H1 (cell line): ENCODE measurements at regions not wholly inside any gene's neighbourhood (a gene's known extent, or its start where the extent isn't known, plus 50 kb on each side); places are given as distances from the start of the nearest gene placed in this dataset.

Experiments used
- CTCF ChIA-PET: fragments of 300-600 bp; sonication (Branson Sonifier 250); formaldehyde crosslinking; loops from one replicate; lab custom pipeline; 2021; ENCODE audit not compliant: partially characterized antibody; lab: Charles Lee
- POLR2A ChIA-PET: fragments of 300-600 bp; sonication (Branson Sonifier 250); formaldehyde crosslinking; loops from one replicate; lab custom pipeline; 2021; ENCODE audit warnings: inconsistent platforms; ENCODE audit not compliant: partially characterized antibody; lab: Charles Lee
- DNase-seq, 2 experiments: peaks; one replicate each; pipeline versions ENCODE4 v3.0.0 to v3.0.0-alpha.2; 2010 to 2022; ENCODE audit warnings: low spot score in 2 of 2, low read depth in 1 of 2, mixed read lengths in 1 of 2
- FAIRE-seq: peaks from 2 replicates; lab custom pipeline; 2011; peaks lifted over from hg19 to GRCh38; lab: Jason Lieb, UNC
- H2AFZ ChIP-seq: 2 replicates; pipeline ENCODE4 v1.8.1; 2012; ENCODE audit warnings: low read length, inconsistent platforms
- H2AK5ac ChIP-seq: 2 replicates; pipeline ENCODE4 v1.6.1; 2013; ENCODE audit warnings: low read depth, low read length
- H2BK120ac ChIP-seq: replicated peaks from 2 replicates; pipeline ENCODE3; 2013; ENCODE audit warnings: low read depth, low read length, inconsistent platforms
- H2BK12ac ChIP-seq: 2 replicates; pipeline ENCODE4 v1.6.1; 2013; ENCODE audit warnings: low read depth, low read length
- H2BK15ac ChIP-seq: 2 replicates; pipeline ENCODE4 v1.6.1; 2013; ENCODE audit warnings: low read length
- H2BK20ac ChIP-seq: 2 replicates; pipeline ENCODE4 v1.6.1; 2013; ENCODE audit warnings: low read length
- H2BK5ac ChIP-seq: 2 replicates; pipeline ENCODE4 v1.6.1; 2013; ENCODE audit warnings: low read depth, low read length
- H3K14ac ChIP-seq: 2 replicates; pipeline ENCODE4 v1.6.1; 2013; ENCODE audit warnings: inconsistent platforms; ENCODE audit not compliant: insufficient read length
- H3K18ac ChIP-seq: 2 replicates; pipeline ENCODE4 v1.6.1; 2013; ENCODE audit warnings: low read length; ENCODE audit errors: extremely low read depth
- H3K23ac ChIP-seq: 2 replicates; pipeline ENCODE4 v1.6.1; 2013; ENCODE audit warnings: inconsistent platforms; ENCODE audit not compliant: insufficient read length
- H3K23me2 ChIP-seq: 2 replicates; pipeline ENCODE4 v1.6.1; 2013; ENCODE audit warnings: low read depth, low read length
- H3K27ac ChIP-seq: 2 replicates; pipeline ENCODE4 v1.6.1; 2011; ENCODE audit warnings: low read depth, low read length, inconsistent platforms
- H3K27me3 ChIP-seq, 4 experiments: replicated peaks in 1 of 4; 1 replicate in 1 of 4; 2 replicates in 3 of 4; pipeline versions ENCODE4 v1.6.1 to v1.8.1; 2011 to 2013; ENCODE audit warnings: low read length in 3 of 4, mild to moderate bottlenecking in 3 of 4, inconsistent platforms in 2 of 4, mixed read lengths in 2 of 4, moderate library complexity in 1 of 4; ENCODE audit not compliant: control insufficient read depth in 3 of 4, insufficient read depth in 3 of 4; ENCODE audit errors: extremely low read depth in 1 of 4
- H3K36me3 ChIP-seq, 4 experiments: 2 replicates each; pipeline versions ENCODE4 v1.6.1 to v1.8.1; 2011 to 2013; ENCODE audit warnings: mild to moderate bottlenecking in 4 of 4, low read length in 3 of 4, moderate library complexity in 2 of 4, control low read depth in 1 of 4, inconsistent platforms in 1 of 4; ENCODE audit not compliant: insufficient read depth in 4 of 4, control insufficient read depth in 2 of 4
- H3K4ac ChIP-seq: replicated peaks from 2 replicates; pipeline ENCODE3; 2013; ENCODE audit warnings: low read length, low read depth, mixed read lengths, inconsistent platforms; ENCODE audit not compliant: insufficient read length
- H3K4me1 ChIP-seq, 4 experiments: replicated peaks in 1 of 4; 1 replicate in 1 of 4; 2 replicates in 3 of 4; pipeline versions ENCODE4 v1.6.1 to v1.8.1; 2011 to 2013; ENCODE audit warnings: low read length in 3 of 4, inconsistent platforms in 2 of 4, mixed read lengths in 1 of 4; ENCODE audit not compliant: insufficient read depth in 4 of 4, control insufficient read depth in 3 of 4
- H3K4me2 ChIP-seq, 2 experiments: 2 replicates each; pipeline versions ENCODE4 v1.6.1 to v1.8.1; 2011 to 2013; ENCODE audit warnings: low read depth in 2 of 2, low read length in 2 of 2, control low read depth in 1 of 2, inconsistent platforms in 1 of 2, mild to moderate bottlenecking in 1 of 2; ENCODE audit not compliant: insufficient read depth in 1 of 2
- H3K4me3 ChIP-seq, 4 experiments: fragments of 200-600, 300-600 bp in 1 of 4; sonication (generic), shearing (Covaris generic), sonication (Bioruptor Twin) in 1 of 4; 2 replicates each; pipeline versions ENCODE4 v1.5.1 to v1.8.1; 2011 to 2016; ENCODE audit warnings: low read length in 4 of 4, low read depth in 3 of 4, control low read depth in 2 of 4, inconsistent platforms in 2 of 4, mild to moderate bottlenecking in 2 of 4, mixed read lengths in 1 of 4, moderate library complexity in 1 of 4; ENCODE audit not compliant: insufficient read depth in 2 of 4; ENCODE audit errors: extremely low read depth in 1 of 4
- H3K56ac ChIP-seq: replicated peaks from 2 replicates; pipeline ENCODE3; 2013; ENCODE audit warnings: low read depth, mild to moderate bottlenecking, mixed read lengths, low read length, inconsistent platforms; ENCODE audit not compliant: insufficient read length
- H3K79me1 ChIP-seq: 2 replicates; pipeline ENCODE4 v1.6.1; 2013; ENCODE audit warnings: low read depth, low read length, control low read depth
- H3K79me2 ChIP-seq, 2 experiments: 2 replicates each; pipeline versions ENCODE4 v1.6.1 to v1.8.1; 2012 to 2013; ENCODE audit warnings: low read length in 2 of 2, mild to moderate bottlenecking in 2 of 2, inconsistent platforms in 1 of 2; ENCODE audit not compliant: insufficient read depth in 2 of 2, control insufficient read depth in 1 of 2
- H3K9ac ChIP-seq, 4 experiments: replicated peaks in 1 of 4; 1 replicate in 1 of 4; 2 replicates in 3 of 4; pipeline versions ENCODE4 v1.6.1 to v1.8.1; 2011 to 2013; ENCODE audit warnings: low read depth in 3 of 4, low read length in 3 of 4, control low read depth in 2 of 4, mild to moderate bottlenecking in 2 of 4, moderate library complexity in 2 of 4, inconsistent platforms in 1 of 4; ENCODE audit errors: extremely low read depth in 1 of 4
- H3K9me3 ChIP-seq, 2 experiments: 2 replicates each; pipeline versions ENCODE4 v1.6.1 to v1.8.1; 2012 to 2013; ENCODE audit warnings: mild to moderate bottlenecking in 2 of 2, moderate library complexity in 2 of 2, control low read depth in 1 of 2, inconsistent platforms in 1 of 2, low read depth in 1 of 2, low read length in 1 of 2, mixed read lengths in 1 of 2; ENCODE audit not compliant: insufficient read depth in 2 of 2
- H4K20me1 ChIP-seq, 2 experiments: replicated peaks in 1 of 2; 2 replicates each; pipeline versions ENCODE3 to v1.8.1; 2011 to 2013; ENCODE audit warnings: inconsistent platforms in 2 of 2, low read length in 2 of 2, mild to moderate bottlenecking in 1 of 2; ENCODE audit not compliant: insufficient read depth in 2 of 2, control insufficient read depth in 1 of 2
- H4K5ac ChIP-seq: 2 replicates; pipeline ENCODE4 v1.6.1; 2013; ENCODE audit warnings: low read length, low read depth, mixed read lengths, inconsistent platforms; ENCODE audit not compliant: insufficient read length
- H4K8ac ChIP-seq: 2 replicates; pipeline ENCODE4 v1.8.0; 2013; ENCODE audit warnings: mild to moderate bottlenecking, moderate library complexity, low read length, inconsistent platforms; ENCODE audit not compliant: insufficient read depth; ENCODE audit errors: extremely low read depth
- H4K91ac ChIP-seq: replicated peaks from 2 replicates; pipeline ENCODE3; 2013; ENCODE audit warnings: low read length, mixed read lengths, inconsistent platforms; ENCODE audit not compliant: insufficient read length
- NANOG ChIP-seq: IDR thresholded peaks from 2 replicates; pipeline ENCODE4 v1.6.1; 2011; ENCODE audit warnings: low read length, low read depth, mild to moderate bottlenecking, inconsistent platforms; ENCODE audit not compliant: insufficient read depth, poor library complexity, severe bottlenecking
- RBBP5 ChIP-seq: IDR thresholded peaks from 2 replicates; pipeline ENCODE4 v1.7.1; 2012; ENCODE audit warnings: low read depth, mild to moderate bottlenecking, inconsistent platforms, low read length, moderate library complexity, borderline replicate concordance
- WGBS, 2 experiments: shearing (Covaris generic) in 1 of 2; methylation state at CpG; one replicate each; pipeline versions ENCODE4 v1.1.6 to v1.1.7; 2013 to 2015; ENCODE audit warnings: low lambda C conversion rate in 2 of 2, mixed read lengths in 2 of 2, inconsistent platforms in 1 of 2, low coverage in 1 of 2, missing lambda C conversion rate in 1 of 2; ENCODE audit not compliant: insufficient replicate concordance in 2 of 2, insufficient coverage in 1 of 2, insufficient read length in 1 of 2; ENCODE audit errors: extremely low coverage in 1 of 2, missing lambda C conversion rate in 1 of 2; 5-methylcytosine and 5-hydroxymethylcytosine counted together
- TF ChIP-seq, protein P1 (sequence below), 3 experiments: IDR thresholded peaks; 1 replicate in 2 of 3; 2 replicates in 1 of 3; pipeline versions ENCODE4 v1.5.1 to v1.6.1; 2011; ENCODE audit warnings: low read length in 3 of 3, mild to moderate bottlenecking in 3 of 3, inconsistent platforms in 2 of 3, low read depth in 1 of 3, moderate library complexity in 1 of 3; ENCODE audit not compliant: insufficient read depth in 1 of 3; ENCODE audit errors: control extremely low read depth in 1 of 3

DNA sequence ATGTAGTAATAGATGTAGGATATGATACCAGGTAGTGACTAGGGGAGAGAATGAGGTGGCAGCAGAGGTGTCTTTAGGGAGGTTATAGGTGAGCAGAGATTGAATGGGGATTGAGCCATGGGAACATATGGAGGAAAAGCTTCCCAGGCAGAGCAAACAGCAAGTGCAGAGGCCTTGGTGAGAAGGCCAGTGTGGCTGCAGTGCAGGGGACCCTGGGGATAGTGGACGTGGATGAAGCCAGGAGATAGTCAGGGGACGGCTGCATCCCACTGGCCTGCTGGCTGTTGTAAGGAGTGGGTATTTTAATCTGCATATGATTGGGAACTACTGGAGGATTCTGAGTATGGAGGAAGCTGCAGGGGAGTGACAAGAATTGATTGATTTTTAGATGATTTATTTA, 62.7 kb upstream of the TRAK1 start:
- no peak for DNase-seq
- ChIA-PET POLR2A (interaction anchor here (1.1 to 1.5 kb wide), 2 partner anchors 15 to 18 kb away, joined by 4 read pairs; no protein-coding TSS in a partner anchor), CTCF (interaction anchor here (0.6 to 0.7 kb wide), 2 partner anchors 16 to 71 kb away, joined by 3 to 4 read pairs; no protein-coding TSS in a partner anchor)
- H3K79me2 ChIP-seq: peaks cover under 1 to 53% of the 10 kb centered on the region in 2 experiments; a peak in 3 of 4 replicates
- no peak overlapping the region for H3K4me3 ChIP-seq
- no peak overlapping the region for H3K27ac ChIP-seq
- no peaks in the 10 kb centered on the region for H3K36me3 ChIP-seq
- no peak overlapping the region for H2AFZ ChIP-seq
- H2BK20ac ChIP-seq: 0 out of 2 replicates have a peak overlapping the region, but pooled peaks have one; percentile 48
- H4K8ac ChIP-seq: no peak overlapping the region
- H3K56ac ChIP-seq: no peak overlapping the region
- FAIRE-seq: no peak
- H3K23ac ChIP-seq: no peak overlapping the region
- H4K91ac ChIP-seq: peak overlapping the region; percentile 5
- H2AK5ac ChIP-seq: no peak overlapping the region
- H2BK15ac ChIP-seq: peak overlapping the region; percentile 81; the same call in 1 of the 2 replicates
- no peaks in the 10 kb centered on the region for H3K9me3 ChIP-seq
- peak overlapping the region; percentile 39; the same call in 1 of the 2 replicates for H2BK12ac ChIP-seq
- H3K9ac ChIP-seq: no peak overlapping the region
- no peak overlapping the region for H3K4ac ChIP-seq
- no peaks in the 10 kb centered on the region for H3K27me3 ChIP-seq
- H3K79me1 ChIP-seq: peaks cover 7% of the 10 kb centered on the region
- peak overlapping the region; percentile 60; the same call in 1 of the 2 replicates for H3K18ac ChIP-seq
- no peak overlapping the region for H4K5ac ChIP-seq
- peaks cover 10 to 27% (median 18%) of the 10 kb centered on the region in 4 experiments for H3K4me1 ChIP-seq
- H2BK5ac ChIP-seq: peak overlapping the region; percentile 26; the same call in 1 of the 2 replicates
- TF ChIP-seq, protein P1, sequence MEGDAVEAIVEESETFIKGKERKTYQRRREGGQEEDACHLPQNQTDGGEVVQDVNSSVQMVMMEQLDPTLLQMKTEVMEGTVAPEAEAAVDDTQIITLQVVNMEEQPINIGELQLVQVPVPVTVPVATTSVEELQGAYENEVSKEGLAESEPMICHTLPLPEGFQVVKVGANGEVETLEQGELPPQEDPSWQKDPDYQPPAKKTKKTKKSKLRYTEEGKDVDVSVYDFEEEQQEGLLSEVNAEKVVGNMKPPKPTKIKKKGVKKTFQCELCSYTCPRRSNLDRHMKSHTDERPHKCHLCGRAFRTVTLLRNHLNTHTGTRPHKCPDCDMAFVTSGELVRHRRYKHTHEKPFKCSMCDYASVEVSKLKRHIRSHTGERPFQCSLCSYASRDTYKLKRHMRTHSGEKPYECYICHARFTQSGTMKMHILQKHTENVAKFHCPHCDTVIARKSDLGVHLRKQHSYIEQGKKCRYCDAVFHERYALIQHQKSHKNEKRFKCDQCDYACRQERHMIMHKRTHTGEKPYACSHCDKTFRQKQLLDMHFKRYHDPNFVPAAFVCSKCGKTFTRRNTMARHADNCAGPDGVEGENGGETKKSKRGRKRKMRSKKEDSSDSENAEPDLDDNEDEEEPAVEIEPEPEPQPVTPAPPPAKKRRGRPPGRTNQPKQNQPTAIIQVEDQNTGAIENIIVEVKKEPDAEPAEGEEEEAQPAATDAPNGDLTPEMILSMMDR (IDR thresholded peaks at IDR 0.05; ENCODE audit: control extremely low read depth in 1 of 3, insufficient read depth in 1 of 3, low read depth in 1 of 3, low read length in 3 of 3): no peak
- TF ChIP-seq RBBP5 (no peak), NANOG (no peak)
- H4K20me1 ChIP-seq: no peaks in the 10 kb centered on the region
- H2BK120ac ChIP-seq: no peak overlapping the region
- H3K14ac ChIP-seq: no peak overlapping the region
- 80% methylated on average over 2 of the region's 2 CpGs; no CpG with 5 or more reads in 1 of the 2 experiments for WGBS, 2 experiments
- H3K4me2 ChIP-seq: no peak overlapping the region
- no peaks in the 10 kb centered on the region for H3K23me2 ChIP-seq
